Loucy (cell line): ENCODE measurements at regions not wholly inside any gene's neighbourhood (a gene's known extent, or its start where the extent isn't known, plus 50 kb on each side); places are given as distances from the start of the nearest gene placed in this dataset.

Experiments
- H2AFZ ChIP-seq: fragments of 200-600 bp; sonication (generic); 2 replicates; pipeline ENCODE4 v1.6.0; 2016; ENCODE audit warnings: antibody characterized with exemption, mild to moderate bottlenecking, low read length, moderate library complexity
- H3F3A ChIP-seq: fragments of 200-600 bp; 2 replicates; pipeline ENCODE4 v1.6.0; 2016; ENCODE audit warnings: antibody characterized with exemption, low read depth, mild to moderate bottlenecking
- H3K27me3 ChIP-seq: fragments of 200-600 bp; sonication (generic); 2 replicates; pipeline ENCODE4 v1.6.1; 2014; ENCODE audit warnings: low read length, mild to moderate bottlenecking; ENCODE audit not compliant: insufficient read depth, poor library complexity, severe bottlenecking
- H3K36me3 ChIP-seq: fragments of 200-600 bp; sonication (generic); 2 replicates; pipeline ENCODE4 v1.6.1; 2016; ENCODE audit warnings: low read length; ENCODE audit not compliant: insufficient read depth
- H3K4me1 ChIP-seq: fragments of 200-600 bp; sonication (generic); 2 replicates; pipeline ENCODE4 v1.5.1; 2014; ENCODE audit warnings: low read length, mild to moderate bottlenecking; ENCODE audit not compliant: insufficient read depth, poor library complexity, severe bottlenecking
- H3K4me2 ChIP-seq: fragments of 200-600 bp; sonication (generic); 2 replicates; pipeline ENCODE4 v1.6.0; 2014; ENCODE audit warnings: antibody characterized with exemption, low read length, low read depth, mild to moderate bottlenecking; ENCODE audit not compliant: poor library complexity, severe bottlenecking
- H3K4me3 ChIP-seq: fragments of 200-600 bp; sonication (generic); 2 replicates; pipeline ENCODE4 v1.5.1; 2014; ENCODE audit warnings: low read length, mild to moderate bottlenecking, mixed read lengths; ENCODE audit not compliant: poor library complexity, severe bottlenecking
- H3K79me2 ChIP-seq: fragments of 200-600 bp; sonication (generic); 2 replicates; pipeline ENCODE4 v1.6.1; 2014; ENCODE audit warnings: low read length; ENCODE audit not compliant: insufficient read depth
- H3K9ac ChIP-seq: fragments of 200-600 bp; sonication (generic); 2 replicates; pipeline ENCODE4 v1.6.0; 2014; ENCODE audit warnings: mild to moderate bottlenecking, low read depth, low read length, moderate library complexity; ENCODE audit not compliant: poor library complexity, severe bottlenecking
- H3K9me2 ChIP-seq: fragments of 200-600 bp; sonication (generic); replicated peaks from 2 replicates; pipeline ENCODE4 v1.6.1; 2016; ENCODE audit warnings: low read depth, low read length, mixed read lengths
- H3K9me3 ChIP-seq: fragments of 200-600 bp; sonication (generic); 2 replicates; pipeline ENCODE4 v1.6.1; 2014; ENCODE audit warnings: mild to moderate bottlenecking, antibody characterized with exemption, low read length, low read depth; ENCODE audit not compliant: insufficient read depth
- H4K20me1 ChIP-seq: fragments of 200-600 bp; sonication (generic); 2 replicates; pipeline ENCODE4 v1.6.0; 2014; ENCODE audit warnings: antibody characterized with exemption, low read length, mild to moderate bottlenecking; ENCODE audit not compliant: insufficient read depth, poor library complexity, severe bottlenecking
- CTCF ChIP-seq: fragments of 200-600 bp; sonication (generic); conservative IDR thresholded peaks from 2 replicates; pipeline ENCODE4 v1.5.1; 2014; ENCODE audit warnings: mild to moderate bottlenecking, antibody characterized with exemption, low read length
- EZH2phosphoT487 ChIP-seq: fragments of 200-600 bp; IDR thresholded peaks from 2 replicates; pipeline ENCODE4 v1.6.1; 2018; ENCODE audit warnings: antibody characterized with exemption, mild to moderate bottlenecking, moderate library complexity, borderline replicate concordance

DNA sequence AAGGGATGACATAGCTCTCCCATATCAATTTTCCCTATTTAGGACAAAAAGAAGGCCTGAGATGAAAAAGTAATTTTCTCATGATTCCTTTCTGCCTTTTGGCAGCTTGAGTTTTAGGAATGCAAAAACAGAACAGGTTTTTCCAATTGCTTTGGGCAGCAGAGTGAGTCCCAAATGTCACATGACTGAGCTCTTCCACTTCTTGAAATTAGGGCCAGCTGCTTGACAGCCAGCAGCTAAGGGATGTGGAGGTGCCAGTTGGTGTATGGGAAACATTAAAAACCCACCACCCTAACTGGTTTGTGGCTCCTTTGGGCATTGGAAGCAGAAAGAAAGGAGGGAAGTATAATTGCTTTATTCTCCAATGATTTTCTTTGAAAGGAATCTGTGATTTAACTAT lies 133.8 kb upstream of the FAM20A start:
- H3K36me3 ChIP-seq = no peaks in the 10 kb centered on the region
- no peaks in the 10 kb centered on the region for H4K20me1 ChIP-seq
- no peaks in the 10 kb centered on the region for H3K9me3 ChIP-seq
- H2AFZ ChIP-seq = no peak overlapping the region
- no peaks in the 10 kb centered on the region for H3K4me1 ChIP-seq
- no peaks in the 10 kb centered on the region for H3K9me2 ChIP-seq
- H3K79me2 ChIP-seq = no peaks in the 10 kb centered on the region
- H3K27me3 ChIP-seq = no peaks in the 10 kb centered on the region
- H3K9ac ChIP-seq = no peak overlapping the region
- no peak overlapping the region for H3K4me2 ChIP-seq
- TF ChIP-seq CTCF (no peak), EZH2phosphoT487 (no peak)
- no peaks in the 10 kb centered on the region for H3F3A ChIP-seq
- H3K4me3 ChIP-seq = no peak overlapping the region

GRCh38 chr17:68734187-68734900 lies 133.2 kb upstream of the FAM20A start:
- Histone ChIP-seq H3K9me3 (no peaks in the 10 kb centered on the region), H3K9me2 (no peaks in the 10 kb centered on the region), H3K4me1 (no peaks in the 10 kb centered on the region), H4K20me1 (no peaks in the 10 kb centered on the region), H3K27me3 (no peaks in the 10 kb centered on the region), H3K36me3 (no peaks in the 10 kb centered on the region), H3K4me2 (no peak overlapping the region), H3F3A (no peaks in the 10 kb centered on the region), H3K9ac (no peak overlapping the region), H3K79me2 (no peaks in the 10 kb centered on the region), H2AFZ (no peak overlapping the region), H3K4me3 (no peak overlapping the region)
- TF ChIP-seq CTCF (no peak), EZH2phosphoT487 (no peak)

- Histone ChIP-seq H2AFZ (no peak overlapping the region), H3K79me2 (no peaks in the 10 kb centered on the region), H3K36me3 (no peaks in the 10 kb centered on the region), H3K27me3 (no peaks in the 10 kb centered on the region), H3K4me2 (no peak overlapping the region), H3K9me2 (no peaks in the 10 kb centered on the region), H3F3A (no peaks in the 10 kb centered on the region), H3K4me1 (no peaks in the 10 kb centered on the region), H3K9me3 (no peaks in the 10 kb centered on the region), H3K4me3 (no peak overlapping the region), H3K9ac (no peak overlapping the region), H4K20me1 (no peaks in the 10 kb centered on the region)
- no peak for TF ChIP-seq CTCF
- TF ChIP-seq EZH2phosphoT487 = no peak
Measured at GRCh38 chr17:68733241-68734176, 132.3 kb upstream of the FAM20A start.
